PFSK-1 (cell line): ENCODE measurements at regions not wholly inside any gene's neighbourhood (a gene's known extent, or its start where the extent isn't known, plus 50 kb on each side); places are given as distances from the start of the nearest gene placed in this dataset.

Experiments
- SIN3A ChIP-seq: IDR thresholded peaks from 2 replicates; pipeline ENCODE4 v1.6.1; 2012; ENCODE audit warnings: mild to moderate bottlenecking, low read length, moderate library complexity, borderline replicate concordance; ENCODE audit not compliant: insufficient read depth
- TAF1 ChIP-seq: IDR thresholded peaks from 2 replicates; pipeline ENCODE4 v1.6.1; 2012; ENCODE audit warnings: low read length, control low read depth, borderline replicate concordance; ENCODE audit not compliant: insufficient read depth
- TF ChIP-seq, protein P1 (sequence below), 2 experiments: IDR thresholded peaks; 2 replicates each; pipeline versions ENCODE4 v1.6.1 to v1.8.0; 2011 to 2012; ENCODE audit warnings: low read depth in 2 of 2, low read length in 2 of 2, control low read depth in 1 of 2, inconsistent platforms in 1 of 2, mild to moderate bottlenecking in 1 of 2, moderate library complexity in 1 of 2; ENCODE audit not compliant: insufficient read depth in 1 of 2

DNA sequence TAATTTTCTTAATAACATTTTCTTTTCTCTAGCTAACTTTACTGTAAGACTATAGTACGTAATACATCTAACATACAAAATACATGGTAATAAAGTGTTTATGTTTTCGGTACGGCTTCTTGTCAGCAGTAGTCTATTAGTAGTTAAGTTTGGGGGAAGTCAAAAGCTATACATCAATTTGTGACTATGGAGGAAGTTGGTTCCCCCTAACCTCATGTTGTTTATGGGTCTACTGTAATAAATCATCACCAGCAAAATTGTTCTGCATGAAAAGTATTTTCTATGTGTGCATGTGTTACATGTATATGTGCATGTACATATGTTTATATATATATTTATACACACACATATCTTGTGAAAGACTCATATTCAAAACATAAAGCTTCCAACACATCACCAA lies 303.0 kb downstream of the TRIB2 start:
- TF ChIP-seq, protein P1, sequence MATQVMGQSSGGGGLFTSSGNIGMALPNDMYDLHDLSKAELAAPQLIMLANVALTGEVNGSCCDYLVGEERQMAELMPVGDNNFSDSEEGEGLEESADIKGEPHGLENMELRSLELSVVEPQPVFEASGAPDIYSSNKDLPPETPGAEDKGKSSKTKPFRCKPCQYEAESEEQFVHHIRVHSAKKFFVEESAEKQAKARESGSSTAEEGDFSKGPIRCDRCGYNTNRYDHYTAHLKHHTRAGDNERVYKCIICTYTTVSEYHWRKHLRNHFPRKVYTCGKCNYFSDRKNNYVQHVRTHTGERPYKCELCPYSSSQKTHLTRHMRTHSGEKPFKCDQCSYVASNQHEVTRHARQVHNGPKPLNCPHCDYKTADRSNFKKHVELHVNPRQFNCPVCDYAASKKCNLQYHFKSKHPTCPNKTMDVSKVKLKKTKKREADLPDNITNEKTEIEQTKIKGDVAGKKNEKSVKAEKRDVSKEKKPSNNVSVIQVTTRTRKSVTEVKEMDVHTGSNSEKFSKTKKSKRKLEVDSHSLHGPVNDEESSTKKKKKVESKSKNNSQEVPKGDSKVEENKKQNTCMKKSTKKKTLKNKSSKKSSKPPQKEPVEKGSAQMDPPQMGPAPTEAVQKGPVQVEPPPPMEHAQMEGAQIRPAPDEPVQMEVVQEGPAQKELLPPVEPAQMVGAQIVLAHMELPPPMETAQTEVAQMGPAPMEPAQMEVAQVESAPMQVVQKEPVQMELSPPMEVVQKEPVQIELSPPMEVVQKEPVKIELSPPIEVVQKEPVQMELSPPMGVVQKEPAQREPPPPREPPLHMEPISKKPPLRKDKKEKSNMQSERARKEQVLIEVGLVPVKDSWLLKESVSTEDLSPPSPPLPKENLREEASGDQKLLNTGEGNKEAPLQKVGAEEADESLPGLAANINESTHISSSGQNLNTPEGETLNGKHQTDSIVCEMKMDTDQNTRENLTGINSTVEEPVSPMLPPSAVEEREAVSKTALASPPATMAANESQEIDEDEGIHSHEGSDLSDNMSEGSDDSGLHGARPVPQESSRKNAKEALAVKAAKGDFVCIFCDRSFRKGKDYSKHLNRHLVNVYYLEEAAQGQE (IDR thresholded peaks at IDR 0.05; ENCODE audit: insufficient read depth in 1 of 2, low read depth in 2 of 2, low read length in 2 of 2): no peak
- no peak for TF ChIP-seq SIN3A
- no peak for TF ChIP-seq TAF1
